ENCODE measurements at regions not wholly inside any gene's neighbourhood (a gene's known extent, or its start where the extent isn't known, plus 50 kb on each side); places are given as distances from the start of the nearest gene placed in this dataset.

GRCh38 chr13:47499358-47500150 lies 501.5 kb downstream of the SUCLA2 start:
- Histone ChIP-seq H3K9me1 (replicated peaks; ENCODE audit: control insufficient read depth, extremely low read depth, insufficient read depth, low read length) (no peaks in the 10 kb centered on the region), H4K20me1 (replicated peaks; ENCODE audit: control insufficient read depth, extremely low read depth, insufficient read depth, low read length) (no peaks in the 10 kb centered on the region), H3K79me2 (ENCODE audit: control insufficient read depth, insufficient read depth, low read length) (no peaks in the 10 kb centered on the region), H3K4me3 (replicated peaks in 1 of 3; ENCODE audit: insufficient read depth in 1 of 3, low read depth in 1 of 3, low read length in 3 of 3) (no peak overlapping the region), H3K9ac (replicated peaks; ENCODE audit: extremely low read depth, insufficient read depth, low read length) (no peak overlapping the region), H3K36me3 (ENCODE audit: control insufficient read depth in 2 of 2, extremely low read depth in 1 of 2, insufficient read depth in 2 of 2, low read length in 2 of 2) (no peaks in the 10 kb centered on the region), H2AFZ (ENCODE audit: low read depth, low read length) (no peak overlapping the region), H3K4me1 (ENCODE audit: control insufficient read depth, extremely low read depth, insufficient read depth, low read length) (no peaks in the 10 kb centered on the region), H3K4me2 (ENCODE audit: insufficient read depth, low read length) (no peak overlapping the region), H3K27me3 (ENCODE audit: control insufficient read depth in 2 of 2, insufficient read depth in 2 of 2, low read length in 2 of 2) (no peaks in the 10 kb centered on the region), H3K27ac (ENCODE audit: insufficient read depth, low read depth, low read length) (no peak overlapping the region), H3K9me3 (replicated peaks; ENCODE audit: control insufficient read depth, insufficient read depth, low read length) (peaks cover 4% of the 10 kb centered on the region)
- intact Hi-C loops (cut with micrococcal nuclease) = no loop called here
- ChIA-PET POLR2A (no interaction called here), CTCF (no interaction called here)
- FAIRE-seq = no peak
- TF ChIP-seq POLR2AphosphoS5 (IDR thresholded peaks at IDR 0.05; ENCODE audit: insufficient read depth, low read depth, low read length) (no peak), MYC (IDR thresholded peaks at IDR 0.05; ENCODE audit: low read depth, low read length) (no peak), POLR2A (IDR thresholded peaks at IDR 0.05; ENCODE audit: low read depth, low read length) (no peak), GATA2 (IDR thresholded peaks at IDR 0.05; ENCODE audit: insufficient read depth, insufficient read length, low read depth, low read length) (no peak), FOS (IDR thresholded peaks at IDR 0.05; ENCODE audit: borderline replicate concordance, insufficient read depth, low read length) (no peak)
- TF ChIP-seq, protein P1, sequence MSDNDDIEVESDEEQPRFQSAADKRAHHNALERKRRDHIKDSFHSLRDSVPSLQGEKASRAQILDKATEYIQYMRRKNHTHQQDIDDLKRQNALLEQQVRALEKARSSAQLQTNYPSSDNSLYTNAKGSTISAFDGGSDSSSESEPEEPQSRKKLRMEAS (IDR thresholded peaks at IDR 0.05; ENCODE audit: insufficient read depth, insufficient read length) = no peak
- TF ChIP-seq, protein P2, sequence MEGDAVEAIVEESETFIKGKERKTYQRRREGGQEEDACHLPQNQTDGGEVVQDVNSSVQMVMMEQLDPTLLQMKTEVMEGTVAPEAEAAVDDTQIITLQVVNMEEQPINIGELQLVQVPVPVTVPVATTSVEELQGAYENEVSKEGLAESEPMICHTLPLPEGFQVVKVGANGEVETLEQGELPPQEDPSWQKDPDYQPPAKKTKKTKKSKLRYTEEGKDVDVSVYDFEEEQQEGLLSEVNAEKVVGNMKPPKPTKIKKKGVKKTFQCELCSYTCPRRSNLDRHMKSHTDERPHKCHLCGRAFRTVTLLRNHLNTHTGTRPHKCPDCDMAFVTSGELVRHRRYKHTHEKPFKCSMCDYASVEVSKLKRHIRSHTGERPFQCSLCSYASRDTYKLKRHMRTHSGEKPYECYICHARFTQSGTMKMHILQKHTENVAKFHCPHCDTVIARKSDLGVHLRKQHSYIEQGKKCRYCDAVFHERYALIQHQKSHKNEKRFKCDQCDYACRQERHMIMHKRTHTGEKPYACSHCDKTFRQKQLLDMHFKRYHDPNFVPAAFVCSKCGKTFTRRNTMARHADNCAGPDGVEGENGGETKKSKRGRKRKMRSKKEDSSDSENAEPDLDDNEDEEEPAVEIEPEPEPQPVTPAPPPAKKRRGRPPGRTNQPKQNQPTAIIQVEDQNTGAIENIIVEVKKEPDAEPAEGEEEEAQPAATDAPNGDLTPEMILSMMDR (IDR thresholded peaks at IDR 0.05; ENCODE audit: extremely low read depth in 1 of 2, insufficient read depth in 1 of 2, low read depth in 1 of 2, low read length in 2 of 2) = no peak
- dilution Hi-C loops (cut with MboI; ENCODE audit: extremely low pct_ligation_motif_present, low sequenced_read_pairs) = no loop called here
- no peak for DNase-seq (ENCODE audit: low read depth, low spot score)
- no TSS peak for BruUV-seq (replicated peaks)
